SU-DHL-6 (cell line): ENCODE measurements at regions not wholly inside any gene's neighbourhood (a gene's known extent, or its start where the extent isn't known, plus 50 kb on each side); places are given as distances from the start of the nearest gene placed in this dataset.

ENCODE experiments used
- EZH2phosphoT487 ChIP-seq: fragments of 200-600 bp; sonication (generic), shearing (Covaris generic); conservative IDR thresholded peaks from 2 replicates; pipeline ENCODE4 v1.6.1; 2018; ENCODE audit warnings: mild to moderate bottlenecking, antibody characterized with exemption, low read length, moderate library complexity, mixed read lengths
- TF ChIP-seq, protein P1 (sequence below): fragments of 200-600 bp; sonication (generic); IDR thresholded peaks from one replicate; pipeline ENCODE4 v1.5.1; 2017; ENCODE audit warnings: antibody characterized with exemption, mild to moderate bottlenecking, low read length, moderate library complexity; ENCODE audit not compliant: insufficient read depth, poor library complexity, severe bottlenecking

DNA sequence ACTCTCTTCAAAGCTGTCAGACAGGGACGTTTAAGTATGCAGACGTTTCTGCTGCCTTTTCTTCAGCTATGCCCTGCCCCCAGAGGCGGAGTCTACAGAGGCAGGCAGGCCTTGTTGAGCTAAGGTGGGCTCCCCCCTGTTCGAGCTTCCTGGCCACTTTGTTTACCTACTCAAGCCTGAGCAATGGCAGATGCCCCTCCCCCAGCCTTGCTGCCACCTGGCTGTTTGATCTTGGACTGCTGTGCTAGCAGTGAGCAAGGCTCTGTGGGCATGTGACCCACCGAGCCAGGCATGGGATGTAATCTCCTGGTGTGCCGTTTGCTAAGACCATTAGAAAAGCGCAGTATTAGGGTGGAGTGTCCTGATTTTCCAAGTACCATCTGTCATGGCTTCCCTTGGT lies 900.4 kb upstream of the MDGA2 start:
- TF ChIP-seq, protein P1, sequence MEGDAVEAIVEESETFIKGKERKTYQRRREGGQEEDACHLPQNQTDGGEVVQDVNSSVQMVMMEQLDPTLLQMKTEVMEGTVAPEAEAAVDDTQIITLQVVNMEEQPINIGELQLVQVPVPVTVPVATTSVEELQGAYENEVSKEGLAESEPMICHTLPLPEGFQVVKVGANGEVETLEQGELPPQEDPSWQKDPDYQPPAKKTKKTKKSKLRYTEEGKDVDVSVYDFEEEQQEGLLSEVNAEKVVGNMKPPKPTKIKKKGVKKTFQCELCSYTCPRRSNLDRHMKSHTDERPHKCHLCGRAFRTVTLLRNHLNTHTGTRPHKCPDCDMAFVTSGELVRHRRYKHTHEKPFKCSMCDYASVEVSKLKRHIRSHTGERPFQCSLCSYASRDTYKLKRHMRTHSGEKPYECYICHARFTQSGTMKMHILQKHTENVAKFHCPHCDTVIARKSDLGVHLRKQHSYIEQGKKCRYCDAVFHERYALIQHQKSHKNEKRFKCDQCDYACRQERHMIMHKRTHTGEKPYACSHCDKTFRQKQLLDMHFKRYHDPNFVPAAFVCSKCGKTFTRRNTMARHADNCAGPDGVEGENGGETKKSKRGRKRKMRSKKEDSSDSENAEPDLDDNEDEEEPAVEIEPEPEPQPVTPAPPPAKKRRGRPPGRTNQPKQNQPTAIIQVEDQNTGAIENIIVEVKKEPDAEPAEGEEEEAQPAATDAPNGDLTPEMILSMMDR = no peak
- TF ChIP-seq EZH2phosphoT487 = no peak
